Skeletal muscle tissue (tissue), 3 donors: ENCODE measurements at regions not wholly inside any gene's neighbourhood (a gene's known extent, or its start where the extent isn't known, plus 50 kb on each side); places are given as distances from the start of the nearest gene placed in this dataset.
"Not testable (repeated sequence)": the region's sequence is repeated elsewhere in the genome, so short reads cannot be mapped to it uniquely, and the experiment has no call there.

Experiments
- H3K27ac ChIP-seq: one replicate; pipeline ENCODE4 v1.7.0; 2013; ENCODE audit warnings: mild to moderate bottlenecking, low read depth, low read length, inconsistent platforms
- H3K27me3 ChIP-seq, 3 donors: one replicate each; pipeline ENCODE4 v1.7.0; 2013; ENCODE audit warnings: low read length in 3 of 3; ENCODE audit not compliant: control insufficient read depth in 3 of 3, insufficient read depth in 3 of 3
- H3K36me3 ChIP-seq, 3 donors: one replicate each; pipeline ENCODE4 v1.7.0; 2013; ENCODE audit warnings: low read length in 3 of 3; ENCODE audit not compliant: control insufficient read depth in 3 of 3, insufficient read depth in 3 of 3
- H3K4me1 ChIP-seq, 3 donors: one replicate each; pipeline ENCODE4 v1.7.0; 2013; ENCODE audit warnings: low read length in 3 of 3, mild to moderate bottlenecking in 3 of 3; ENCODE audit not compliant: control insufficient read depth in 3 of 3, insufficient read depth in 3 of 3
- H3K4me3 ChIP-seq, 3 donors: one replicate each; pipeline ENCODE4 v1.7.0; 2013; ENCODE audit warnings: low read length in 3 of 3
- H3K9ac ChIP-seq, 3 donors: one replicate each; pipeline ENCODE4 v1.7.0; 2013; ENCODE audit warnings: low read length in 3 of 3, mild to moderate bottlenecking in 3 of 3, moderate library complexity in 2 of 3, low read depth in 1 of 3
- H3K9me3 ChIP-seq, 3 donors: one replicate each; pipeline ENCODE4 v1.7.0; 2013; ENCODE audit warnings: low read length in 3 of 3; ENCODE audit not compliant: control insufficient read depth in 3 of 3
- donor health status: Osteomylitis.

DNA sequence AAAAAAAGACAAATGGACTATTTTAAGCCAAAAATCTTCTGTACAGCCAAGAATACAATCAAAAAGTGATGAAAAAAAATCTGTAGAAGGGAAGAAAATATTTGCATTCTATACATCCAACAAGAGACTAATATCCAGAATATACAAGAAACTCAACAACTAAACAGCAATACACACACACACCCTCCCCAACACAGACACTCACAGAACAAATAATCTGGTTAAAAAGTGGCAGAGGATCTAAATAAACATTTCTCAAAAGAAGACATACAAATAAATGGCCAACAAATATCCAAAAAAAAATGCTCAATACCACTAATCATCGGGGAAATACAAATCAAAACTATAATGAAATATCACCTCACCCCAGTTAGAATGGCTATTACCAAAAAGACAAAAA is 209.0 kb upstream of the ZNF385D start:
- no peak overlapping the region for H3K4me3 ChIP-seq
- no peaks in the 10 kb centered on the region for H3K27me3 ChIP-seq
- no peaks in the 10 kb centered on the region for H3K9me3 ChIP-seq

DNA sequence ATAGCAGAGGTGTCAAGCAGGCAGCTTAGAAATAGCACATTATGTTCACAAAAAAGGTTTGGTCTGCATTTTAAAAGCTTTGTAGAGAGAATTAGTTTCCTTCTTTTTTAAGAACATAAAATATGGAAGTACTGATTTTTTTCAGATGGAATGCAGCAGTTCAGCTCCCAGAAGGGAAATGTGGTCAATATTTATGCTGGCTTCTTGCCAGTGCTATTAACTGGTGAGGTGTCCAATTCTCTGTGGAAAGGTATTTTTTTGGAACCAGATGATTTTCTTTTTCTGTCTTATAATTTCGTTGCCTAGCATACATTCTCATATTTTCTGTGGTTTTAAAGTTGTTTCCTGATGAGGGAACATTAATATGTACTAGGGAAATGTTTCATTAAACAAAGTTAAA is 211.4 kb upstream of the ZNF385D start:
- Histone ChIP-seq H3K27me3 (no peaks in the 10 kb centered on the region), H3K9me3 (no peaks in the 10 kb centered on the region), H3K36me3 (no peaks in the 10 kb centered on the region), H3K9ac (no peak overlapping the region), H3K27ac (no peak overlapping the region), H3K4me1 (no peaks in the 10 kb centered on the region), H3K4me3 (no peak overlapping the region)

More for the DNA sequence above, 209.0 kb upstream of the ZNF385D start:
- Histone ChIP-seq H3K36me3 (no peaks in the 10 kb centered on the region), H3K4me1 (no peaks in the 10 kb centered on the region), H3K9ac (no peak overlapping the region), H3K27ac (no peak overlapping the region)

- not testable (repeated sequence) for H3K4me1 ChIP-seq, H3K27ac ChIP-seq, H3K27me3 ChIP-seq, H3K4me3 ChIP-seq, H3K36me3 ChIP-seq, H3K9ac ChIP-seq, H3K9me3 ChIP-seq
These were observed 215.4 kb upstream of the ZNF385D start for GRCh38 chr3:21966457-21966856.

GRCh38 chr3:21979706-21980105 is 228.7 kb upstream of the ZNF385D start:
- Histone ChIP-seq H3K9me3 (no peaks in the 10 kb centered on the region), H3K27me3 (no peaks in the 10 kb centered on the region), H3K36me3 (no peaks in the 10 kb centered on the region), H3K4me1 (no peaks in the 10 kb centered on the region), H3K4me3 (no peak overlapping the region), H3K9ac (no peak overlapping the region), H3K27ac (no peak overlapping the region)

DNA sequence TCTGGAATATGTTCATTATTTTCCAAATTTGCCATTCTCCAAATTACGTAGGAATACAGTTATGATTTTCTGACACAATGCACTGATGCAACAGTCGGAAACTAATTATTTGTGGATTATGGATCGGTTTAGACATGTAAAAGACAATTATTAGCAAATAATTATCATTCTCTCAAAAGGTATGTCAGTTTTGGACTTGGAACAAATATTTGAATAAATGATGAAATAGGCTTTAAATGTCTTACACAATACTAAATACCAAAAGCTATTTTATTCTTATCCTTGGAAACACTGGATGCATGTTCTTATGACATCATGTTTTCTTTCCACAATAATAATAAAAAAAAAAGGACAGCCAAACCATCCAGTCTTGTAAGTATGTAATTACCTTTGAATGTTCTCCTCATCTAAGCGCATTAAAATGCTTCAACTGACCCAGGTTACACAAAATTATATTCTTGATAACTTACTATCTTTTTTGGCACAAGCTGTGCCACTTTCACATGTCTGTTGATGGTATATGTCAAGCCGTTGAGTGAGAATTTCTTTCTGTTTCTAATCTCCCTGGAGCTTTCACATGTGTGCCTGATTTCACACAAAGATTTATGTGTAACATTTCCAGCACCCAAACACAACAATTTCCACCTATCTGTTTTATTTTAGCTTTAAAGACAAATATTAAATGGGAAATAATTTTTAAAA is 238.5 kb upstream of the ZNF385D start:
- Histone ChIP-seq H3K27ac (no peak overlapping the region), H3K36me3 (no peaks in the 10 kb centered on the region), H3K4me1 (no peaks in the 10 kb centered on the region), H3K27me3 (no peaks in the 10 kb centered on the region), H3K9me3 (no peaks in the 10 kb centered on the region), H3K4me3 (no peak overlapping the region), H3K9ac (no peak overlapping the region)

GRCh38 chr3:21991061-21991460 is 240.1 kb upstream of the ZNF385D start:
- Histone ChIP-seq H3K27me3 (no peaks in the 10 kb centered on the region), H3K27ac (no peak overlapping the region), H3K4me1 (no peaks in the 10 kb centered on the region), H3K9me3 (peaks cover 0 to 3% (median 0%) of the 10 kb centered on the region in 3 donors), H3K9ac (no peak overlapping the region), H3K36me3 (no peaks in the 10 kb centered on the region), H3K4me3 (no peak overlapping the region)

DNA sequence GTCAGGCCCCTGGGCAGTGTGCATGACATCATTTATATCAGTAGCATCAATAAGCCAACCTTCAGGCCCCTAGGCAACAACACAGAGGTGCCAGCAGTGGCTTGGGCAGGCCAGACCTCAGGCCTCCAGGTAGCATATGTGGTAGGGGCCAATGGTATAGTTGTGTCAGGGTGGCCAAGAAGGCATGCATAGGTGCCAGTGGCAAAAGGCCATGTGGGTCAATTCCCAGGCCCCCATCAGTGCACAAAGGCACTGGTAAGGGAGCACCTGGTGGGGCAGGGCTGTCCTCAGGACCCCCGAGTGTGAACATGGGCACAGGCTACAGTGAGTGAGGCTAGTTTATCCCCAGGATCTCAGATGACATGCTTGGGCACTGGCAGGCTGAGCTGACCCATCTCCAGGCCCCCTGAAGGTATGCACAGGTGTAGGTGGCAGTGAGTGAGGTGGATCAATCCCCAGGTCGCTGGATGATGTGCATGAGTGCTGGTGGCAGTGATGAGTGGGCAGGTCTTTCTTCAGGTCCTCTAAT is 244.1 kb upstream of the ZNF385D start:
- no peak overlapping the region for H3K4me3 ChIP-seq
- no peaks in the 10 kb centered on the region for H3K27me3 ChIP-seq
- no peak overlapping the region for H3K27ac ChIP-seq
- H3K36me3 ChIP-seq = no peaks in the 10 kb centered on the region
- H3K9me3 ChIP-seq = peaks cover 0 to 3% (median 0%) of the 10 kb centered on the region in 3 donors
- no peaks in the 10 kb centered on the region for H3K4me1 ChIP-seq
- no peak overlapping the region for H3K9ac ChIP-seq

DNA sequence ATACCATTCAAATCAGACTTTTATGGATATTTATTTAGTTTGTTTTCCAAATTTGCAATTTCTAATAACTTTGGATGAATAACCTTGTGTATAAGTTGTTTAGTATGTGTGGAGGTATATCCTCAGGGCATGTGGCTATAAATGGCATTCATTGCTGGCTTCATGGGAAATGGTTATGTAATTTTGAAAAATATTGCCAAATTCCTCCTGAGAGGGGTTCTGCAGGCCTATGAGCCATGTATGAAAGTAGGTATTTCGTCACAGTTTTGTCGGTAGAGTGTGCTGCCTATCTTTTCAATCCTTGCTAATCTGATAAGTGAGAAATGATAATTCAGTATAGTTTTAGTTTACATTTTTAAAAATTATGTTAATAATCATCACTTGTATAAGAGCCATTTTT is 256.4 kb upstream of the ZNF385D start:
- Histone ChIP-seq H3K36me3 (no peaks in the 10 kb centered on the region), H3K9me3 (peaks cover 0 to 5% (median 0%) of the 10 kb centered on the region in 3 donors), H3K4me3 (no peak overlapping the region), H3K9ac (no peak overlapping the region), H3K27me3 (no peaks in the 10 kb centered on the region), H3K4me1 (no peaks in the 10 kb centered on the region), H3K27ac (no peak overlapping the region)

DNA sequence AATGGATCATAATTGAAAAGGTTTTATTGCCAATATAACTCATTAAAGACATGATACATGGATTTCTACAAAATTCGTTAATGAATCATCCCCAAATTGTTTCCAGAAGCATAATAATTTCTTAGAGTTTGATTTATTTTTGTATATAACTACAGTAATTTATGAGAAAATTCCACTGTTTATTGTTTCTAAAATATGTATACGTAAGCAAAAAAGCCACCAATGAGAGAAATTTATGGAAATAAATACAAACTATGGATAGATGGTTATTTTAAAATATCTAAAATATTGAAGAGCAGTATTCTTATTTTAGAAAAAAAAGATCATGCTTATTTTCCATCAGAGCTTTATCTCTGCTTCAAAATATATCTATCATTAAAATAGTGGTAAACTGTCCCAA is 260.0 kb upstream of the ZNF385D start:
- Histone ChIP-seq H3K27ac (no peak overlapping the region), H3K27me3 (no peaks in the 10 kb centered on the region), H3K9me3 (no peaks in the 10 kb centered on the region), H3K9ac (no peak overlapping the region), H3K4me1 (no peaks in the 10 kb centered on the region), H3K36me3 (no peaks in the 10 kb centered on the region), H3K4me3 (no peak overlapping the region)

DNA sequence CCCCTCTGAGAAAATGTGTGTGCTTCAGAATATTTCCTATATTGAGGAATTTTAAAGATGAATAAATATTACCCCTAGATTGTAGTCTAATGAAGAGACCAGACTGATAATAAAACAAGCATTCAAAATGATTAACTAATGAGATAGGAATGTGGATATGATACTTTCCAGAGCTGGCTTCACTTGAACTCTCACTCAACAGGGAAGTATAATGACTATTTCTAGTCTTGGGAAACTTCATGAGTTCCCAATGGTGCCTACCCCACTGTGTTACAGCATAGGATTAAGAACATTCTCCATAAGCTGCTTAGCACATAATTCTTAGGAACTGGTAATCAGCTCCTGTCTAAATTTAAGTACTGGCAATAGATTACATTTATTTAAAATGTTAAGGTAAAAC is 261.5 kb upstream of the ZNF385D start:
- H3K9ac ChIP-seq = no peak overlapping the region
- H3K9me3 ChIP-seq = no peaks in the 10 kb centered on the region
- no peaks in the 10 kb centered on the region for H3K4me1 ChIP-seq
- no peak overlapping the region for H3K27ac ChIP-seq
- H3K4me3 ChIP-seq = no peak overlapping the region
- no peaks in the 10 kb centered on the region for H3K27me3 ChIP-seq
- no peaks in the 10 kb centered on the region for H3K36me3 ChIP-seq
